ENCODE measurements at regions not wholly inside any gene's neighbourhood (a gene's known extent, or its start where the extent isn't known, plus 50 kb on each side); places are given as distances from the start of the nearest gene placed in this dataset.
"Not testable (repeated sequence)": the region's sequence is repeated elsewhere in the genome, so short reads cannot be mapped to it uniquely, and the experiment has no call there.

DNA sequence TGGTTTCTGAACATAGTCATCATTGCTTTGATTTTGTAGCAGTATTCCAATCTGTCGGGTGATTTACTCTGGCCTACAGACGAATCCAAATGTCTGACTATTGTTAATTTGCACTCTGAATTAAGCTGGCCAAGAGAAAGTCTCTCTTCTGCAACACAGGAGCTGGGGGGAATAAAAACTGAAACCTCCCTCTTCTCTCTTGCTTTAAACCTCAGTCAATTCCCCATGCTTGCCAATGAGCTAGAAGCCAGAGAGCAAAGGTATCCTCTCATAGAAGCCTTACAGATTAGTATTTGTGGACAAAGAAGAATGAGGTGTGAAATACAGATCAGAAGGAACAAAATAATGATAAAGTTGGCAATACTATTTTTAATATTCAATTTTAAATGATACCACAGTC is 353.9 kb upstream of the CDH10 start (continued):
- TF ChIP-seq, protein P1, sequence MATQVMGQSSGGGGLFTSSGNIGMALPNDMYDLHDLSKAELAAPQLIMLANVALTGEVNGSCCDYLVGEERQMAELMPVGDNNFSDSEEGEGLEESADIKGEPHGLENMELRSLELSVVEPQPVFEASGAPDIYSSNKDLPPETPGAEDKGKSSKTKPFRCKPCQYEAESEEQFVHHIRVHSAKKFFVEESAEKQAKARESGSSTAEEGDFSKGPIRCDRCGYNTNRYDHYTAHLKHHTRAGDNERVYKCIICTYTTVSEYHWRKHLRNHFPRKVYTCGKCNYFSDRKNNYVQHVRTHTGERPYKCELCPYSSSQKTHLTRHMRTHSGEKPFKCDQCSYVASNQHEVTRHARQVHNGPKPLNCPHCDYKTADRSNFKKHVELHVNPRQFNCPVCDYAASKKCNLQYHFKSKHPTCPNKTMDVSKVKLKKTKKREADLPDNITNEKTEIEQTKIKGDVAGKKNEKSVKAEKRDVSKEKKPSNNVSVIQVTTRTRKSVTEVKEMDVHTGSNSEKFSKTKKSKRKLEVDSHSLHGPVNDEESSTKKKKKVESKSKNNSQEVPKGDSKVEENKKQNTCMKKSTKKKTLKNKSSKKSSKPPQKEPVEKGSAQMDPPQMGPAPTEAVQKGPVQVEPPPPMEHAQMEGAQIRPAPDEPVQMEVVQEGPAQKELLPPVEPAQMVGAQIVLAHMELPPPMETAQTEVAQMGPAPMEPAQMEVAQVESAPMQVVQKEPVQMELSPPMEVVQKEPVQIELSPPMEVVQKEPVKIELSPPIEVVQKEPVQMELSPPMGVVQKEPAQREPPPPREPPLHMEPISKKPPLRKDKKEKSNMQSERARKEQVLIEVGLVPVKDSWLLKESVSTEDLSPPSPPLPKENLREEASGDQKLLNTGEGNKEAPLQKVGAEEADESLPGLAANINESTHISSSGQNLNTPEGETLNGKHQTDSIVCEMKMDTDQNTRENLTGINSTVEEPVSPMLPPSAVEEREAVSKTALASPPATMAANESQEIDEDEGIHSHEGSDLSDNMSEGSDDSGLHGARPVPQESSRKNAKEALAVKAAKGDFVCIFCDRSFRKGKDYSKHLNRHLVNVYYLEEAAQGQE (IDR thresholded peaks at IDR 0.05), result no peak
- TF ChIP-seq CHD2 (IDR thresholded peaks at IDR 0.05; ENCODE audit: low read length, partially characterized antibody) (no peak), GATA3 (IDR thresholded peaks at IDR 0.05; ENCODE audit: borderline replicate concordance) (no peak), CHD4 (IDR thresholded peaks at IDR 0.05; ENCODE audit: borderline replicate concordance) (no peak), POLR2A (IDR thresholded peaks at IDR 0.05; ENCODE audit: low read length) (no peak), ZC3H11A (IDR thresholded peaks at IDR 0.05) (no peak)
- TF ChIP-seq, protein P2, sequence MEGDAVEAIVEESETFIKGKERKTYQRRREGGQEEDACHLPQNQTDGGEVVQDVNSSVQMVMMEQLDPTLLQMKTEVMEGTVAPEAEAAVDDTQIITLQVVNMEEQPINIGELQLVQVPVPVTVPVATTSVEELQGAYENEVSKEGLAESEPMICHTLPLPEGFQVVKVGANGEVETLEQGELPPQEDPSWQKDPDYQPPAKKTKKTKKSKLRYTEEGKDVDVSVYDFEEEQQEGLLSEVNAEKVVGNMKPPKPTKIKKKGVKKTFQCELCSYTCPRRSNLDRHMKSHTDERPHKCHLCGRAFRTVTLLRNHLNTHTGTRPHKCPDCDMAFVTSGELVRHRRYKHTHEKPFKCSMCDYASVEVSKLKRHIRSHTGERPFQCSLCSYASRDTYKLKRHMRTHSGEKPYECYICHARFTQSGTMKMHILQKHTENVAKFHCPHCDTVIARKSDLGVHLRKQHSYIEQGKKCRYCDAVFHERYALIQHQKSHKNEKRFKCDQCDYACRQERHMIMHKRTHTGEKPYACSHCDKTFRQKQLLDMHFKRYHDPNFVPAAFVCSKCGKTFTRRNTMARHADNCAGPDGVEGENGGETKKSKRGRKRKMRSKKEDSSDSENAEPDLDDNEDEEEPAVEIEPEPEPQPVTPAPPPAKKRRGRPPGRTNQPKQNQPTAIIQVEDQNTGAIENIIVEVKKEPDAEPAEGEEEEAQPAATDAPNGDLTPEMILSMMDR (IDR thresholded peaks at IDR 0.05), result no peak

DNA sequence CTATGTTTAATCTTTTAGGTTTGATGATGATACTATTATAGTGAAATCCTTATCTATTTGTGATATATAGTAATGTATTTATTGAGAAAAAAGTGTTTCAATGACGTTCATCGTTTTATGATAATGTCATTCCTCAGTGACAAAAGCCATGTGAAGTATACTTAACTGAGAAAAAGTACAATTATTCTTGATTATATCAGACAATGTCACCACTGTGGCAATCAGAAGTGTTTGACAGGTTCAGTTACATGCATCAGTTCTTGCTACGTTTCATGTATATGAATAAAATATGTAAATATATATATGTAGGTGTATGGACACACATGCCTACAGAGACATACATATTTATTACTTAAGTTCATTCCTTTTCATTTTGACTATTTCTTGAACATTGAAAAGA is 341.5 kb upstream of the CDH10 start:
- H3K4me1 ChIP-seq, result no peaks in the 10 kb centered on the region
- POLR2A ChIA-PET, result no interaction called here
- CTCF ChIA-PET, result no interaction called here

DNA sequence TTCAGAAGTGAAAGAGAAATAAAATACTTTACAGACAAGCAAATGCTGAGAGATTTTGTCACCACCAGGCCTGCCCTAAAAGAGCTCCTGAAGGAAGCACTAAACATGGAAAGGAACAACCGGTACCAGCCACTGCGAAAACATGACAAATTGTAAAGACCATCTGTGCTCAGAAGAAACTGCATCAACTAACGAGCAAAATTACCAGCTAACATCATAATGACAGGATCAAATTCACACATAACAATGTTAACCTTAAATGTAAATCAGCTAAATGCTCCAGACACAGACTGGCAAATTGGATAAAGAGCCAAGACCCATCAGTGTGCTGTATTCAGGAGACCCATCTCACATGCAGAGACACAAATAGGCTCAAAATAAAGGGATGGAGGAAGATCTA is 333.8 kb upstream of the CDH10 start:
- CTCF ChIA-PET, result interaction anchor here (1.0 kb wide), 1 partner anchor 29 kb away, joined by 3 read pairs; no protein-coding TSS in a partner anchor
- H3K4me3 ChIP-seq; H3K4me2 ChIP-seq; DNase-seq (ENCODE audit: low read depth in 1 of 2, low spot score in 1 of 2); H3K9me3 ChIP-seq; H3K4me1 ChIP-seq; H3K27ac ChIP-seq; ATAC-seq; POLR2A ChIA-PET; FAIRE-seq: not testable (repeated sequence)
- 27% methylated on average over 3 of the region's 3 CpGs for WGBS (ENCODE audit: missing lambda C conversion rate)

More for the DNA sequence above, 341.5 kb upstream of the CDH10 start:
- H3K27ac ChIP-seq, result no peak overlapping the region
- FAIRE-seq (no peak), DNase-seq (ENCODE audit: low read depth in 1 of 2, low spot score in 1 of 2) (no peak), ATAC-seq (no peak)
- H3K4me2 ChIP-seq, result no peak overlapping the region
- no peak overlapping the region for H3K4me3 ChIP-seq
- H3K9me3 ChIP-seq, result peaks cover 3% of the 10 kb centered on the region; the same call in 1 of the 3 replicates
- no peak for TF ChIP-seq RFX5 (IDR thresholded peaks at IDR 0.05)
- TF ChIP-seq, protein P1 (IDR thresholded peaks at IDR 0.05), result no peak
- no peak for TF ChIP-seq CBX2 (IDR thresholded peaks at IDR 0.05; ENCODE audit: borderline replicate concordance, low read depth)
- TF ChIP-seq RAD21 (conservative IDR thresholded peaks at IDR 0.05 in 1 of 2, IDR thresholded peaks at IDR 0.05 in 1 of 2), result no peak
- TF ChIP-seq, protein P3, sequence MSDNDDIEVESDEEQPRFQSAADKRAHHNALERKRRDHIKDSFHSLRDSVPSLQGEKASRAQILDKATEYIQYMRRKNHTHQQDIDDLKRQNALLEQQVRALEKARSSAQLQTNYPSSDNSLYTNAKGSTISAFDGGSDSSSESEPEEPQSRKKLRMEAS (IDR thresholded peaks at IDR 0.05), result no peak
- no peak for TF ChIP-seq HDAC2 (IDR thresholded peaks at IDR 0.05)
- no peak for TF ChIP-seq ZSCAN20 (CRISPR knock-in tag; IDR thresholded peaks at IDR 0.05)
- no peak for TF ChIP-seq ZFP36 (IDR thresholded peaks at IDR 0.05; ENCODE audit: borderline replicate concordance, partially characterized antibody)
- no peak for TF ChIP-seq MAFK (IDR thresholded peaks at IDR 0.05; ENCODE audit: partially characterized antibody)
- TF ChIP-seq, protein P4, sequence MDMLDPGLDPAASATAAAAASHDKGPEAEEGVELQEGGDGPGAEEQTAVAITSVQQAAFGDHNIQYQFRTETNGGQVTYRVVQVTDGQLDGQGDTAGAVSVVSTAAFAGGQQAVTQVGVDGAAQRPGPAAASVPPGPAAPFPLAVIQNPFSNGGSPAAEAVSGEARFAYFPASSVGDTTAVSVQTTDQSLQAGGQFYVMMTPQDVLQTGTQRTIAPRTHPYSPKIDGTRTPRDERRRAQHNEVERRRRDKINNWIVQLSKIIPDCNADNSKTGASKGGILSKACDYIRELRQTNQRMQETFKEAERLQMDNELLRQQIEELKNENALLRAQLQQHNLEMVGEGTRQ (IDR thresholded peaks at IDR 0.05), result no peak
- TF ChIP-seq TP53 (CRISPR knock-in tag; IDR thresholded peaks at IDR 0.05), result no peak
- no peak for TF ChIP-seq CBX8 (IDR thresholded peaks at IDR 0.05)
- TF ChIP-seq PHF8 (IDR thresholded peaks at IDR 0.05; ENCODE audit: borderline replicate concordance, low read depth), result no peak
- no peak for TF ChIP-seq MAZ (IDR thresholded peaks at IDR 0.05; ENCODE audit: borderline replicate concordance, low read depth, low read length)
- no peak for TF ChIP-seq HOXB5 (CRISPR knock-in tag; IDR thresholded peaks at IDR 0.05)
- 22% methylated on average over 3 of the region's 3 CpGs for WGBS (ENCODE audit: missing lambda C conversion rate)
